ENCODE measurements at regions not wholly inside any gene's neighbourhood (a gene's known extent, or its start where the extent isn't known, plus 50 kb on each side); places are given as distances from the start of the nearest gene placed in this dataset.

DNA sequence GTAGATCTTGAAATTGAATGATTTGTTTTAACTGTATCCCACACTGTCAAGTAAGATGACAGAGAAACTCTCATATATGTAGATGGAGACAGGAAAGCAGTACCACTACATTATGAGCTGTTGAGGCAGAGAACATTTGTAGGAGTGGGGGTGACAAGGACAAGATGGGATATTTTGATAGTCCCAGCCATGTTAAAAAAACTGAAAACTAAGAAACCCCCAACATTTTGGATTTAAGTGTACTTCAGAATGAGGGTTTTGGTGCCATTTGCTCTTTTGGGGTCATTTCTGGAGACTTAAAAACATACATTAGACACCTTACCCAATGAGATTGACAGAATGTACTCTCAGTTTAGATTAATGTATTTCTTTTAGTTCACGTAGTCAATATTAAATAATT is 149.9 kb upstream of the SLC4A4 start:
- H3K4me1 ChIP-seq (replicated peaks in 1 of 4; ENCODE audit: control insufficient read depth in 3 of 4, insufficient read depth in 4 of 4, low read length in 3 of 4): 0 out of 7 replicates have a peak, but pooled peaks cover 0 to 4% (median 2%) of the 10 kb centered on the region in 4 experiments
- no peak overlapping the region for H3K27ac ChIP-seq (ENCODE audit: low read depth, low read length)
- FAIRE-seq: no peak
- no peaks in the 10 kb centered on the region for H3K36me3 ChIP-seq (ENCODE audit: control insufficient read depth in 2 of 4, insufficient read depth in 4 of 4, low read length in 3 of 4)
- no peaks in the 10 kb centered on the region for H3K9me3 ChIP-seq (ENCODE audit: insufficient read depth in 2 of 2, low read depth in 1 of 2, low read length in 1 of 2)
- peaks cover 3 to 27% (median 17%) of the 10 kb centered on the region in 4 experiments for H3K27me3 ChIP-seq (replicated peaks in 1 of 4; ENCODE audit: control insufficient read depth in 3 of 4, extremely low read depth in 1 of 4, insufficient read depth in 3 of 4, low read length in 3 of 4)
- H4K20me1 ChIP-seq (replicated peaks in 1 of 2; ENCODE audit: control insufficient read depth in 1 of 2, insufficient read depth in 2 of 2, low read length in 2 of 2): no peaks in the 10 kb centered on the region
- H2AK5ac ChIP-seq (ENCODE audit: low read depth, low read length): no peak overlapping the region
- CTCF ChIA-PET (ENCODE audit: partially characterized antibody): interaction anchor here (0.9 to 1.1 kb wide), 3 partner anchors 11 to 605 kb away, joined by 3 read pairs; no protein-coding TSS in a partner anchor
- H4K5ac ChIP-seq (ENCODE audit: insufficient read length, low read depth, low read length): no peak overlapping the region
- no peak overlapping the region for H2BK120ac ChIP-seq (replicated peaks; ENCODE audit: low read depth, low read length)
- no peak overlapping the region for H4K91ac ChIP-seq (replicated peaks; ENCODE audit: insufficient read length, low read length)
- TF ChIP-seq, protein P1, sequence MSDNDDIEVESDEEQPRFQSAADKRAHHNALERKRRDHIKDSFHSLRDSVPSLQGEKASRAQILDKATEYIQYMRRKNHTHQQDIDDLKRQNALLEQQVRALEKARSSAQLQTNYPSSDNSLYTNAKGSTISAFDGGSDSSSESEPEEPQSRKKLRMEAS (IDR thresholded peaks at IDR 0.05): no peak
- H3K23ac ChIP-seq (ENCODE audit: insufficient read length): no peak overlapping the region
- H3K4ac ChIP-seq (replicated peaks; ENCODE audit: insufficient read length, low read depth, low read length): no peak overlapping the region
- H2BK15ac ChIP-seq (ENCODE audit: low read length): no peak overlapping the region
- no peaks in the 10 kb centered on the region for H3K79me2 ChIP-seq (ENCODE audit: control insufficient read depth in 1 of 2, insufficient read depth in 2 of 2, low read length in 2 of 2)
- no peak overlapping the region for H3K56ac ChIP-seq (replicated peaks; ENCODE audit: insufficient read length, low read depth, low read length)
- no peak overlapping the region for H3K4me2 ChIP-seq (ENCODE audit: insufficient read depth in 1 of 2, low read depth in 2 of 2, low read length in 2 of 2)
- H2BK20ac ChIP-seq (ENCODE audit: low read length): no peak overlapping the region
- H3K79me1 ChIP-seq (ENCODE audit: low read depth, low read length): no peaks in the 10 kb centered on the region
- no peak overlapping the region for H2BK12ac ChIP-seq (ENCODE audit: low read depth, low read length)
- no peak overlapping the region for H3K9ac ChIP-seq (replicated peaks in 1 of 4; ENCODE audit: extremely low read depth in 1 of 4, low read depth in 3 of 4, low read length in 3 of 4)
- no peak overlapping the region for H2BK5ac ChIP-seq (ENCODE audit: low read depth, low read length)
- H3K4me3 ChIP-seq (ENCODE audit: extremely low read depth in 1 of 4, insufficient read depth in 2 of 4, low read depth in 3 of 4, low read length in 4 of 4): no peak overlapping the region
- peaks cover 9% of the 10 kb centered on the region for H3K23me2 ChIP-seq (ENCODE audit: low read depth, low read length)
- no peak overlapping the region for H3K14ac ChIP-seq (ENCODE audit: insufficient read length)
- no peak overlapping the region for H4K8ac ChIP-seq (ENCODE audit: extremely low read depth, insufficient read depth, low read length)
- POLR2A ChIA-PET (ENCODE audit: partially characterized antibody): interaction anchor here (1.6 kb wide), 1 partner anchor 196 kb away, joined by 5 read pairs; the partner anchor contains the start of gene DCK
- WGBS, 2 experiments (ENCODE audit: extremely low coverage in 1 of 2, insufficient coverage in 1 of 2, insufficient read length in 1 of 2, insufficient replicate concordance in 2 of 2, low coverage in 1 of 2, low lambda C conversion rate in 2 of 2, missing lambda C conversion rate in 1 of 2): 83% methylated on average over 1 of the region's 1 CpG; no CpG with 5 or more reads in 1 of the 2 experiments
- no peak overlapping the region for H2AFZ ChIP-seq (ENCODE audit: low read length)
- H3K18ac ChIP-seq (ENCODE audit: extremely low read depth, low read length): no peak overlapping the region
- DNase-seq (ENCODE audit: low read depth in 1 of 2, low spot score in 2 of 2): no peak
